Activated T-helper 1 cell treated with anti-CD3 and anti-CD28 coated beads, Interleukin-2, amount 50 U/mL, for 16 hours (primary cell): ENCODE measurements at regions not wholly inside any gene's neighbourhood (a gene's known extent, or its start where the extent isn't known, plus 50 kb on each side); places are given as distances from the start of the nearest gene placed in this dataset.
"Not testable (repeated sequence)": the region's sequence is repeated elsewhere in the genome, so short reads cannot be mapped to it uniquely, and the experiment has no call there.

ENCODE experiments used
- DNase-seq, 2 donors: peaks; one replicate each; pipeline ENCODE4 v3.0.0-alpha.2; 2020; ENCODE audit warnings: low read depth in 1 of 2, low spot score in 1 of 2

- no peak for DNase-seq
These were observed 115.0 kb upstream of the HAND1 start for GRCh38 chr5:154593071-154593470.

GRCh38 chr5:154590093-154590724 is 112.2 kb upstream of the HAND1 start:
- no peak for DNase-seq

- DNase-seq = no peak
These were observed 111.5 kb upstream of the HAND1 start for GRCh38 chr5:154589511-154589910.

GRCh38 chr5:154588833-154589425 is 110.9 kb upstream of the HAND1 start:
- DNase-seq = not testable (repeated sequence)

- DNase-seq = no peak
These were observed 110.2 kb upstream of the HAND1 start for GRCh38 chr5:154588091-154588774.

- no peak for DNase-seq
These were observed 109.3 kb upstream of the HAND1 start for GRCh38 chr5:154587123-154588026.

- no peak for DNase-seq
These were observed 105.7 kb upstream of the HAND1 start for GRCh38 chr5:154583671-154584177.

GRCh38 chr5:154580422-154580821 is 102.4 kb upstream of the HAND1 start:
- no peak for DNase-seq

GRCh38 chr5:154577416-154577815 is 99.4 kb upstream of the HAND1 start:
- no peak for DNase-seq

GRCh38 chr5:154576429-154576806 is 98.4 kb upstream of the HAND1 start:
- no peak for DNase-seq

GRCh38 chr5:154575546-154576428 is 97.8 kb upstream of the HAND1 start:
- no peak for DNase-seq

GRCh38 chr5:154573011-154573410 is 95.0 kb upstream of the HAND1 start:
- DNase-seq = no peak

- no peak for DNase-seq
These were observed 93.5 kb upstream of the HAND1 start for GRCh38 chr5:154571325-154572035.

GRCh38 chr5:154570572-154571324 is 92.7 kb upstream of the HAND1 start:
- DNase-seq = no peak

- no peak for DNase-seq
These were observed 90.6 kb upstream of the HAND1 start for GRCh38 chr5:154568589-154568988.

GRCh38 chr5:154567155-154567554 is 89.1 kb upstream of the HAND1 start:
- DNase-seq = no peak

GRCh38 chr5:154566146-154566680 is 88.2 kb upstream of the HAND1 start:
- DNase-seq = no peak

GRCh38 chr5:154565123-154565522 is 87.1 kb upstream of the HAND1 start:
- DNase-seq = no peak
